ENCODE measurements at regions not wholly inside any gene's neighbourhood (a gene's known extent, or its start where the extent isn't known, plus 50 kb on each side); places are given as distances from the start of the nearest gene placed in this dataset.

GRCh38 chr2:59096973-59097372 is 855.8 kb upstream of the FANCL start:
- Histone ChIP-seq H3K4me2 (ENCODE audit: low read length) (no peak overlapping the region), H3K36me3 (ENCODE audit: insufficient read depth, low read length) (no peaks in the 10 kb centered on the region), H2AFZ (ENCODE audit: low read depth, low read length) (no peak overlapping the region), H3K9me3 (ENCODE audit: low read length) (no peaks in the 10 kb centered on the region), H3K9ac (ENCODE audit: low read length) (no peak overlapping the region), H4K20me1 (ENCODE audit: insufficient read depth) (no peaks in the 10 kb centered on the region), H3K27me3 (ENCODE audit: insufficient read depth, low read depth, low read length) (no peaks in the 10 kb centered on the region), H3K4me3 (ENCODE audit: low read length) (no peak overlapping the region), H3K9me2 (ENCODE audit: insufficient read depth, low read length) (no peaks in the 10 kb centered on the region), H3F3A (ENCODE audit: insufficient read depth, low read length, poor library complexity, severe bottlenecking) (no peaks in the 10 kb centered on the region), H3K27ac (ENCODE audit: low read length) (no peak overlapping the region), H3K79me2 (replicated peaks; ENCODE audit: insufficient read depth, low read length) (no peaks in the 10 kb centered on the region)
- TF ChIP-seq SMC3 (conservative IDR thresholded peaks at IDR 0.05; ENCODE audit: poor library complexity) (no peak), MXI1 (conservative IDR thresholded peaks at IDR 0.05; ENCODE audit: poor library complexity, severe bottlenecking) (no peak), POLR2AphosphoS5 (IDR thresholded peaks at IDR 0.05) (no peak), CTCF (IDR thresholded peaks at IDR 0.05; ENCODE audit: poor library complexity, severe bottlenecking) (no peak), EP300 (conservative IDR thresholded peaks at IDR 0.05; ENCODE audit: poor library complexity, severe bottlenecking) (no peak), RAD21 (conservative IDR thresholded peaks at IDR 0.05) (no peak), EZH2 (IDR thresholded peaks at IDR 0.05; ENCODE audit: borderline replicate concordance, insufficient read depth, low read length, poor library complexity, severe bottlenecking) (no peak), REST (IDR thresholded peaks at IDR 0.05; ENCODE audit: borderline replicate concordance) (no peak), TAF1 (IDR thresholded peaks at IDR 0.05; ENCODE audit: low read depth) (no peak)

GRCh38 chr2:59093571-59093970 is 852.4 kb upstream of the FANCL start:
- Histone ChIP-seq H3K4me2 (ENCODE audit: low read length) (no peak overlapping the region), H4K20me1 (ENCODE audit: insufficient read depth) (no peaks in the 10 kb centered on the region), H3K27ac (ENCODE audit: low read length) (no peak overlapping the region), H3K79me2 (replicated peaks; ENCODE audit: insufficient read depth, low read length) (no peaks in the 10 kb centered on the region), H3K9me3 (ENCODE audit: low read length) (no peaks in the 10 kb centered on the region), H2AFZ (ENCODE audit: low read depth, low read length) (no peak overlapping the region), H3F3A (ENCODE audit: insufficient read depth, low read length, poor library complexity, severe bottlenecking) (no peaks in the 10 kb centered on the region), H3K4me3 (ENCODE audit: low read length) (no peak overlapping the region), H3K9ac (ENCODE audit: low read length) (no peak overlapping the region), H3K27me3 (ENCODE audit: insufficient read depth, low read depth, low read length) (no peaks in the 10 kb centered on the region), H3K9me2 (ENCODE audit: insufficient read depth, low read length) (no peaks in the 10 kb centered on the region), H3K36me3 (ENCODE audit: insufficient read depth, low read length) (no peaks in the 10 kb centered on the region)
- TF ChIP-seq EZH2 (IDR thresholded peaks at IDR 0.05; ENCODE audit: borderline replicate concordance, insufficient read depth, low read length, poor library complexity, severe bottlenecking) (no peak), MXI1 (conservative IDR thresholded peaks at IDR 0.05; ENCODE audit: poor library complexity, severe bottlenecking) (no peak), POLR2AphosphoS5 (IDR thresholded peaks at IDR 0.05) (no peak), TAF1 (IDR thresholded peaks at IDR 0.05; ENCODE audit: low read depth) (no peak), REST (IDR thresholded peaks at IDR 0.05; ENCODE audit: borderline replicate concordance) (no peak), CTCF (IDR thresholded peaks at IDR 0.05; ENCODE audit: poor library complexity, severe bottlenecking) (no peak), SMC3 (conservative IDR thresholded peaks at IDR 0.05; ENCODE audit: poor library complexity) (no peak), RAD21 (conservative IDR thresholded peaks at IDR 0.05) (no peak), EP300 (conservative IDR thresholded peaks at IDR 0.05; ENCODE audit: poor library complexity, severe bottlenecking) (no peak)
